Epithelial cell of esophagus (primary cell): ENCODE measurements at regions not wholly inside any gene's neighbourhood (a gene's known extent, or its start where the extent isn't known, plus 50 kb on each side); places are given as distances from the start of the nearest gene placed in this dataset.

Experiments
- DNase-seq: peaks from one replicate; pipeline ENCODE4 v3.0.0; 2010; ENCODE audit warnings: low read depth
- H3K4me3 ChIP-seq: 2 replicates; pipeline ENCODE4 v1.5.1; 2011; ENCODE audit warnings: mild to moderate bottlenecking, low read length, control low read depth
- CTCF ChIP-seq: IDR thresholded peaks from 2 replicates; pipeline ENCODE4 v1.5.1; 2011; ENCODE audit warnings: low read depth, mild to moderate bottlenecking, low read length, control low read depth, inconsistent platforms; ENCODE audit not compliant: insufficient read depth; ENCODE audit errors: missing control alignments

- DNase-seq, result no peak
- no peak overlapping the region for H3K4me3 ChIP-seq
- no peak for TF ChIP-seq CTCF
Observed at GRCh38 chr5:145365464-145365863, 469.7 kb downstream of the PRELID2 start.

GRCh38 chr5:145362266-145362665, 472.9 kb downstream of the PRELID2 start:
- no peak for TF ChIP-seq CTCF
- no peak overlapping the region for H3K4me3 ChIP-seq
- DNase-seq, result peak; percentile 83

GRCh38 chr5:145360936-145361335, 474.2 kb downstream of the PRELID2 start:
- no peak overlapping the region for H3K4me3 ChIP-seq
- no peak for DNase-seq
- TF ChIP-seq CTCF, result no peak

- DNase-seq, result peak; percentile 96
- no peak for TF ChIP-seq CTCF
- H3K4me3 ChIP-seq, result no peak overlapping the region
Observed at GRCh38 chr5:145350513-145350912, 484.6 kb downstream of the PRELID2 start.

GRCh38 chr5:145347026-145347616, 488.0 kb downstream of the PRELID2 start:
- DNase-seq, result peak; percentile 55
- peak; percentile 78 for TF ChIP-seq CTCF
- no peak overlapping the region for H3K4me3 ChIP-seq

- H3K4me3 ChIP-seq, result no peak overlapping the region
- TF ChIP-seq CTCF, result no peak
- peak; percentile 9 for DNase-seq
Observed at GRCh38 chr5:145345511-145346287, 489.4 kb downstream of the PRELID2 start.
